Immature natural killer cell (primary cell): ENCODE measurements at regions not wholly inside any gene's neighbourhood (a gene's known extent, or its start where the extent isn't known, plus 50 kb on each side); places are given as distances from the start of the nearest gene placed in this dataset.

Experiments
- DNase-seq, 3 donors: peaks; one replicate each; pipeline ENCODE4 v3.0.0; 2022; ENCODE audit warnings: mixed read lengths in 1 of 3
- H3K27ac Mint-ChIP-seq, 6 donors: one replicate each; pipeline ENCODE4 v1.8.0; 2020; ENCODE audit warnings: mixed read lengths in 6 of 6, mild to moderate bottlenecking in 5 of 6, inconsistent platforms in 4 of 6, moderate library complexity in 3 of 6
- H3K27me3 Mint-ChIP-seq, 3 donors: one replicate each; pipeline ENCODE4 v1.8.0; 2020 to 2021; ENCODE audit warnings: low read depth in 3 of 3, mild to moderate bottlenecking in 3 of 3, mixed read lengths in 3 of 3, moderate library complexity in 3 of 3, inconsistent platforms in 1 of 3
- H3K36me3 Mint-ChIP-seq, 3 donors: one replicate each; pipeline ENCODE4 v1.8.0; 2020; ENCODE audit warnings: mixed read lengths in 3 of 3, inconsistent platforms in 2 of 3, mild to moderate bottlenecking in 2 of 3
- H3K4me1 Mint-ChIP-seq, 2 donors: one replicate each; pipeline ENCODE4 v1.8.0; 2020; ENCODE audit warnings: inconsistent platforms in 2 of 2, mild to moderate bottlenecking in 2 of 2, mixed read lengths in 2 of 2, moderate library complexity in 1 of 2
- H3K4me3 Mint-ChIP-seq, 5 donors: one replicate each; pipeline ENCODE4 v1.8.0; 2020; ENCODE audit warnings: mild to moderate bottlenecking in 5 of 5, mixed read lengths in 5 of 5, inconsistent platforms in 3 of 5, moderate library complexity in 3 of 5
- H3K9me3 Mint-ChIP-seq, 6 donors: one replicate each; pipeline ENCODE4 v1.8.0; 2020; ENCODE audit warnings: mild to moderate bottlenecking in 6 of 6, mixed read lengths in 6 of 6, inconsistent platforms in 4 of 6, moderate library complexity in 3 of 6

DNA sequence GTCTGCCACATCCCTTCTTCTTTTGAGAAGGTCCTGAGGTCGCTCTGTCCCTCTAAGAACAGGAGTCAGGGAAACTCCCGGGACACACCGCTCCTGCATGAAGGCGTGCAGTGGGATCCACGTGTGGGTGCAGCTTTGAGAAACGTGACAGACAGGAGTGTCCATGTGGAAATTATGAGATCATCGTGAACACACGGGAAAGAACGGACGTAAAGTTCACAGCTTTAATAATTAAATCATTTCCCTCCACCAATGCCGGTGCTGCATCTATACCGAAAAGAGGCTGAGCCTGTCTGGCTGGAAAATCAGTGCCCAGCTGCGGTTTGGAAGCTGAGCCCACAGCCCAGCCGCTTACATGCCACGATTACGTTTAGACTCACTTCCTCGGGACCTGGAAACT is 372.4 kb upstream of the SALL3 start:
- H3K4me1 Mint-ChIP-seq = peaks cover 0 to 5% of the 10 kb centered on the region in 2 donors
- no peak for DNase-seq
- peaks cover 0 to 4% (median 2%) of the 10 kb centered on the region in 3 donors for H3K27me3 Mint-ChIP-seq
- H3K27ac Mint-ChIP-seq = no peak overlapping the region
- H3K4me3 Mint-ChIP-seq = no peak overlapping the region
- H3K9me3 Mint-ChIP-seq = no peaks in the 10 kb centered on the region
- peaks cover 0 to 2% (median 0%) of the 10 kb centered on the region in 3 donors for H3K36me3 Mint-ChIP-seq

DNA sequence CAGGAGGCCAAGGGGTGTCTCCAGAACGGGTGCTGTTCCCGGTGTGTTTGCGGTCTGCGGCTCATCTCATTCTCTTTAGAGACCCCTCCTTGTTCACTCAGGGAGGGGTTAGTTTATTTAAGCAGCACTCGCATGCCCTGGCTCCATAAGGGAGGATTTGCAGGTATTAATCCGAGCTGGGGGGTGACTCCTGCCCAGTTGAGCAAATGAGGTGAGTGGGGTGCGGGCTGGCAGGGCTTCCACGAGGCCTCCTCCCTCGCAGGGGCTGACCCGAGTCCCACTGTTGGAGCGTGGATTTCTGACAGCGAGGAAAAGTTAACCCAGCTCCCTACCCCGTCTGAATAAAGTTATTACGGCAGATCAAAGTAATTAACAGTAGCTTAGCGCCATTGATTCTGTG is 371.8 kb upstream of the SALL3 start:
- no peak overlapping the region for H3K27ac Mint-ChIP-seq
- peaks cover 0 to 2% (median 0%) of the 10 kb centered on the region in 3 donors for H3K36me3 Mint-ChIP-seq
- no peak overlapping the region for H3K4me3 Mint-ChIP-seq
- H3K27me3 Mint-ChIP-seq = peaks cover 0 to 4% (median 2%) of the 10 kb centered on the region in 3 donors
- no peaks in the 10 kb centered on the region for H3K9me3 Mint-ChIP-seq
- peaks cover 0 to 2% of the 10 kb centered on the region in 2 donors for H3K4me1 Mint-ChIP-seq
- DNase-seq = no peak

- peaks cover 0 to 6% (median under 1%) of the 10 kb centered on the region in 6 donors for H3K9me3 Mint-ChIP-seq
- no peak overlapping the region for H3K27ac Mint-ChIP-seq
- H3K36me3 Mint-ChIP-seq = peaks cover 0 to 2% (median 0%) of the 10 kb centered on the region in 3 donors
- no peak overlapping the region for H3K4me3 Mint-ChIP-seq
- no peak for DNase-seq
- H3K4me1 Mint-ChIP-seq = no peaks in the 10 kb centered on the region
- peaks cover 0 to 4% (median 0%) of the 10 kb centered on the region in 3 donors for H3K27me3 Mint-ChIP-seq
These were observed 369.4 kb upstream of the SALL3 start for GRCh38 chr18:78610179-78610578.

DNA sequence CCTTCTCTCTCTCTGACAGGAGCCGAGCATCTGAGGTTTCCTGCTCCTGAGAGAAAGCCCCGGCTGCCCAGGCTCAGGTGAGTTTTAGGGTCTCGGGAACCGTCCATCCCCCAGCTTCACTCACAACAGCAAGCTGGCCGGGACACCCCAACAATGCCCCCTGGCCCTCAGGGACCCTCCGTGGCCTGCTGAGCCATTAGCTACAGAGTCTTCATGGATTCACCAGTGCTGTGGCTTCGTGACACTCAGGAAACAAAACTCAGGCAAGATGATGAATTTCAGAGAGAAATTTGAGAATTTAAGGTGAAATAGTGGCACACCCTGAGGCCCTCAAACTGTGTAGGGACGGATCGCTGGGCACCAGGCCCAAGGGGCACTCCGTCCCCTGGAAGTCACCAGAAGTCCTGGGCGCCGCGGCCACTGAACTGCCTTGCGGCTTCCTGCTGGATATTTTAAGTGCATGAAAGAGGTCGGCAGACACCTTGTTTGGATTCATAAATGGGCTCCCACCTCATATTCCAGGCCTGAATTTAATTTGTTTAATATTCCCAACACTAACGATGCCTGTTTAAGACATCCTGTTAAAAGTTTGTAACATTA is 368.3 kb upstream of the SALL3 start:
- no peaks in the 10 kb centered on the region for H3K36me3 Mint-ChIP-seq
- no peak for DNase-seq
- H3K4me3 Mint-ChIP-seq = no peak overlapping the region
- peaks cover 0 to 8% (median 0%) of the 10 kb centered on the region in 3 donors for H3K27me3 Mint-ChIP-seq
- peaks cover 0 to 14% (median 4%) of the 10 kb centered on the region in 6 donors for H3K9me3 Mint-ChIP-seq
- no peak overlapping the region for H3K27ac Mint-ChIP-seq
- no peaks in the 10 kb centered on the region for H3K4me1 Mint-ChIP-seq

DNA sequence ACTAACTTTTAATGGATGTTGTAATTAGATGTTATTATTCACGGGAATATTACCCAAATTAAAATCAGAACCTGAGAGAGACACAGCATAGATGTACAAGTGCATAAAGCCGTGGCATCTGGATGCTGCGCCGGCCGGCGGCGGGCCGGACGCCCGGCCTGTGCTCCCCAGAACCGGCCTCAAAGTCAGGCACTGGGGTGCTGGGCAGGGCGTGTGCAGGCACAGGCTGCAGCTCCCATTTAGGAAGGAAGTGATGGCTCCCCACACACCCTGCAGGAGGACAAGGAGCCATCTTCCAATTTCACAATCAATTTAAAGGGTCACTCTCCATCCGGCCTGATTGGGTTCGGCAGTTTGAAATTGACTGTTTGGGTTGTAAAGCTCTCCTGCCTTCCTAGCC is 367.7 kb upstream of the SALL3 start:
- no peak overlapping the region for H3K4me3 Mint-ChIP-seq
- H3K36me3 Mint-ChIP-seq = no peaks in the 10 kb centered on the region
- no peak for DNase-seq
- no peak overlapping the region for H3K27ac Mint-ChIP-seq
- H3K9me3 Mint-ChIP-seq = peaks cover 0 to 19% (median 7%) of the 10 kb centered on the region in 6 donors
- peaks cover 0 to 8% (median 0%) of the 10 kb centered on the region in 3 donors for H3K27me3 Mint-ChIP-seq
- no peaks in the 10 kb centered on the region for H3K4me1 Mint-ChIP-seq

DNA sequence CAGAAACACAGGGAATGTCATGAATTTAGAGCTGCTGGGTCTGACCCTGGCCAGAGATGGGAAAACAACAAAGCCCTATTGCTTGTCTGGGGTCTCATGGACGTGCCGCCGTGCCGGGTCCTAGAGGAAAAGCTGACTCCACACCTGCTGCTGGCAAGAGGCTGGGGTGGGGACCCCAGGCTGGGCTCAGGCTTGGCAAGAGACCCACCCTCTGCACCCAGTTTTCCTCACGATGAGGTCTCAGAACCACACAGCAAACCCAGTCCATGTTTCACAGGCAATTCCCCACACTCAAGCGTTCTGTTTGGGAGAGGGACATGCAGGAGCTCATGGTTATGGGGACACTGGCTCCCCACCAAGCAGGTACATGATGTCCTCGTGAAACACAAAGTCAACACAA is 367.3 kb upstream of the SALL3 start:
- H3K4me1 Mint-ChIP-seq = no peaks in the 10 kb centered on the region
- no peak for DNase-seq
- H3K9me3 Mint-ChIP-seq = peaks cover 0 to 22% (median 7%) of the 10 kb centered on the region in 6 donors
- no peak overlapping the region for H3K27ac Mint-ChIP-seq
- H3K27me3 Mint-ChIP-seq = peaks cover 0 to 8% (median 0%) of the 10 kb centered on the region in 3 donors
- H3K4me3 Mint-ChIP-seq = no peak overlapping the region
- no peaks in the 10 kb centered on the region for H3K36me3 Mint-ChIP-seq

- Mint-ChIP-seq H3K4me1 (no peaks in the 10 kb centered on the region), H3K36me3 (no peaks in the 10 kb centered on the region), H3K27ac (no peak overlapping the region), H3K9me3 (peaks cover 0 to 26% (median 7%) of the 10 kb centered on the region in 6 donors), H3K4me3 (no peak overlapping the region), H3K27me3 (peaks cover 0 to 8% (median 0%) of the 10 kb centered on the region in 3 donors)
- DNase-seq = no peak
These were observed 366.8 kb upstream of the SALL3 start for GRCh38 chr18:78612801-78613200.

DNA sequence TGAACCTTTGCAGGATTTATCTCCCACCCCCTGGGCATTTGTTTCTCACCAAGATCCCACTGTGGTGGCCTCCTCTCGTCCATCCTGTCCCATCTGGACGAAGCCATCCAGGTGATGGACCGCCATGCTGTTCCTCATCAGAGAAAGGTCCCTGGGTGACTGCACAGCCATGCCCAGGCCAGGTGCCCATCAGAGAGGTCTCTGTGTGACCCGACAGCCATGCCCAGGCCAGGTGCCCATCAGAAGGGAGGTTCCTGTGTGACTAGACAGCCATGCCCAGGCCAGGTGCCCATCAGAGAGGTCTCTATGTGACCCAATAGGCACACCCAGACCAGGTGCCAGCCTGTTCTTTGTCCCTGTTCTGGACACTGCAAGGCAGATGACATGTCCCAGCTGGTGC is 360.9 kb upstream of the SALL3 start:
- peaks cover 0 to 4% (median 0%) of the 10 kb centered on the region in 3 donors for H3K36me3 Mint-ChIP-seq
- no peak overlapping the region for H3K27ac Mint-ChIP-seq
- peaks cover 0 to 10% of the 10 kb centered on the region in 2 donors for H3K4me1 Mint-ChIP-seq
- DNase-seq = no peak
- peaks cover 0 to 26% (median 9%) of the 10 kb centered on the region in 6 donors for H3K9me3 Mint-ChIP-seq
- no peak overlapping the region for H3K4me3 Mint-ChIP-seq
- H3K27me3 Mint-ChIP-seq = peaks cover 0 to 4% (median 2%) of the 10 kb centered on the region in 3 donors

DNA sequence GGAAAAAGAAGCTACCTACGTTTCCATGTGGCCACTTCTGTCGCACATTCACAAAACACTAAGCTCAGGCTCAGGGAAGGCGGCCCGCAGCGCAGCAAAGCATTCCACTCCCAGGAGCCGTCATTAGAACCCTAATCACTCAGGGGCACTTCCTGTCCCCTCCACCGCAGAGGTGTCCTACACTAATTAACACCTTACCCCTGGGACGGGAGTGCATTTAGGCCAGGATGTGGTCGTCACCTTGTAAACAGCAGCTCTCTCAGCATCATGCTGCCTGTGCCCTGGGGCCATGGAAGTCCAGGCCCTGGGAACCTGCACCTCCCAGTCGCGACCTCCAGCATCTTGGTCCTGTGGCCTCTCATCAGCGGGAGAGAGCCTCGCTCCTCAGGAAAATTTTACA is 359.8 kb upstream of the SALL3 start:
- Mint-ChIP-seq H3K27ac (no peak overlapping the region), H3K4me3 (no peak overlapping the region), H3K27me3 (peaks cover 0 to 4% (median 4%) of the 10 kb centered on the region in 3 donors), H3K36me3 (peaks cover 0 to 4% (median 0%) of the 10 kb centered on the region in 3 donors), H3K4me1 (peaks cover 0 to 10% of the 10 kb centered on the region in 2 donors), H3K9me3 (peaks cover 0 to 23% (median 8%) of the 10 kb centered on the region in 6 donors)
- DNase-seq = no peak

- peaks cover 0 to 18% (median 6%) of the 10 kb centered on the region in 6 donors for H3K9me3 Mint-ChIP-seq
- no peak for DNase-seq
- H3K36me3 Mint-ChIP-seq = peaks cover 0 to 4% (median 0%) of the 10 kb centered on the region in 3 donors
- peaks cover 3 to 5% (median 4%) of the 10 kb centered on the region in 3 donors for H3K27me3 Mint-ChIP-seq
- no peak overlapping the region for H3K4me3 Mint-ChIP-seq
- H3K4me1 Mint-ChIP-seq = peaks cover 0 to 10% of the 10 kb centered on the region in 2 donors
- H3K27ac Mint-ChIP-seq = no peak overlapping the region
These were observed 359.3 kb upstream of the SALL3 start for GRCh38 chr18:78620326-78620725.

GRCh38 chr18:78621141-78621755 is 358.4 kb upstream of the SALL3 start:
- peaks cover 0 to 5% (median 4%) of the 10 kb centered on the region in 3 donors for H3K27me3 Mint-ChIP-seq
- H3K27ac Mint-ChIP-seq = no peak overlapping the region
- peaks cover 0 to 12% (median 5%) of the 10 kb centered on the region in 6 donors for H3K9me3 Mint-ChIP-seq
- DNase-seq = no peak
- peaks cover 0 to 4% (median 0%) of the 10 kb centered on the region in 3 donors for H3K36me3 Mint-ChIP-seq
- H3K4me3 Mint-ChIP-seq = no peak overlapping the region
- H3K4me1 Mint-ChIP-seq = peaks cover 0 to 13% of the 10 kb centered on the region in 2 donors

DNA sequence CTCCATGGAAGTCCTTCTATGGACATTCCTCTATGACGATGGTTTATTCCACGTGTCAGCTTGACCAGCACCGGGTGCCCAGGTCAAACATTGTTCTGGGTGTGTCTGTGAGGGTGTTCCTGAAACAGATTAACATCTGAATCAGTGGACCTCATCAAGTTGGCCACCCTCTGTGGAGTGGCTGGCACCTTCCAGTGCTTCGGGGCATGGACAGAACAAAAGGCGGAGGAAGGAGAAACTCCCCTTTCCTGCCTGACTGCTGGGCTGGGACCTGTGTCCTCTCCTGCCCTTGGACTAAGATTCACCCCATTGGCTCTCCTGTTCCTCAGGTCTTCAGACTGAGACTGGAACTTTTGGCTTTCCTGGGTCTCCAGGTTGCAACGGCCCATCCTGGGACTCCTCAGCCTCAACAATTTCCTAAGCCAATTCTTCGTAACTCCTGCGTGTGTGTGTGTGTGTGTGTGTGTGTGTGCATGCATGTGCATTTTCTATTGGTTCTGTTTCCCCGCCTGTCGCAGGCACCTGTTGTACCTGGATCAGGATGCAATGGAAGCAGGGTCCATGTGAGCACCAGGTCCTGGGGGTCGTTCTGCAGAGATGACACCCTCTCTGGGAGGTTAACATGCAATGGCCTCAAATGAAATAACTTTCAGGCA is 357.2 kb upstream of the SALL3 start:
- Mint-ChIP-seq H3K4me3 (no peak overlapping the region), H3K9me3 (peaks cover 0 to 4% (median 3%) of the 10 kb centered on the region in 6 donors), H3K27me3 (peaks cover 0 to 5% (median 4%) of the 10 kb centered on the region in 3 donors), H3K36me3 (peaks cover 0 to 4% (median 0%) of the 10 kb centered on the region in 3 donors), H3K4me1 (peaks cover 0 to 13% of the 10 kb centered on the region in 2 donors), H3K27ac (no peak overlapping the region)
- no peak for DNase-seq

DNA sequence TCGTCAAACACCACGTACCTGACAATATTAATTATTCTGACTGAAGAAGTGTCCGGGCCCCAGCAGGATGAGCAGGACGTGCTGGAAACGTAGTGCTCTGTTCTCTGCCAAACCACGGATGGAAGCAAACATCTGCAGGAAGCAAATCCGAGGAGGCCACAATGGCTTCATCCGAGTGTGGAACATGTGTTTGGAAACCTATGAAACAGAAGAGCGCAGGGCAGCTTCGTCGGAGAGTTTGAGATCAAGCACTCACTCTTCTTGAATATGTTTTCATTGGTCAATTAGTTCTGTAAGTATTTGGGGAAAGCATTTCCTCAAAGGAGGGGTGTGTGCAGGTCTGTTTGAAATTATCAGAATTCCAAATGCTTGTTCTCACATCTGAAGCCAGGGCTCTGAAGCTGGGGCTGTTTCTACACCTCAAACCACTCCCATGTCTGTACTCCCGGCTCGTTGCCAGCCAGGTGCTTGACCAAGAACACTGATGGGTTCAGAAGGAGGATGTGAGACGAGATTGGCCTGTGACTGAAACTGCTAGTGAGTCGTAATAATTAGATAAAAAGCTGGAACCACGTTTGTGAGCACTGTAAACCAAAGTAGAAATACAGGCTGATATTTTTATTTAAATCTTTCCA is 356.6 kb upstream of the SALL3 start:
- no peak overlapping the region for H3K4me3 Mint-ChIP-seq
- peaks cover 0 to 4% (median 0%) of the 10 kb centered on the region in 6 donors for H3K9me3 Mint-ChIP-seq
- no peak overlapping the region for H3K27ac Mint-ChIP-seq
- peaks cover 0 to 7% (median 4%) of the 10 kb centered on the region in 3 donors for H3K27me3 Mint-ChIP-seq
- peaks cover 0 to 13% of the 10 kb centered on the region in 2 donors for H3K4me1 Mint-ChIP-seq
- peaks cover 0 to 4% (median 0%) of the 10 kb centered on the region in 3 donors for H3K36me3 Mint-ChIP-seq
- no peak for DNase-seq
